WTC11 (cell line): ENCODE measurements at regions not wholly inside any gene's neighbourhood (a gene's known extent, or its start where the extent isn't known, plus 50 kb on each side); places are given as distances from the start of the nearest gene placed in this dataset.

Experiments used
- ATAC-seq: fragments of 200-7000 bp; cut with Tn5 transposase; 2 replicates; pipeline ENCODE4 v1.10.0; 2021; ENCODE audit warnings: mild to moderate bottlenecking, moderate library complexity
- CTCF ChIA-PET: fragments of 300-600 bp; sonication (Branson Sonifier 250); formaldehyde crosslinking; loops from one replicate; lab custom pipeline; 2021; ENCODE audit warnings: antibody characterized with exemption; lab: Charles Lee
- POLR2A ChIA-PET: fragments of 350-600 bp; sonication (Branson Sonifier 250); formaldehyde crosslinking; loops from one replicate; lab custom pipeline; 2021; ENCODE audit warnings: antibody characterized with exemption; lab: Charles Lee
- DNase-seq: peaks from one replicate; pipeline ENCODE4 v3.0.0; 2021; ENCODE audit warnings: low spot score
- H3K27ac Mint-ChIP-seq: 2 replicates; pipeline ENCODE4 v1.8.0; 2021; ENCODE audit warnings: mixed read lengths
- H3K27me3 Mint-ChIP-seq: 2 replicates; pipeline ENCODE4 v1.8.0; 2021; ENCODE audit warnings: low read depth, mild to moderate bottlenecking, moderate library complexity, mixed read lengths
- H3K36me3 Mint-ChIP-seq: 2 replicates; pipeline ENCODE4 v1.8.0; 2021; ENCODE audit warnings: mixed read lengths
- H3K4me1 Mint-ChIP-seq: 2 replicates; pipeline ENCODE4 v1.8.0; 2022; ENCODE audit warnings: mixed read lengths
- H3K4me3 Mint-ChIP-seq: 2 replicates; pipeline ENCODE4 v1.8.0; 2021; ENCODE audit warnings: mild to moderate bottlenecking, moderate library complexity, mixed read lengths
- H3K9me3 Mint-ChIP-seq: 2 replicates; pipeline ENCODE4 v1.8.0; 2021; ENCODE audit warnings: mixed read lengths
- AFF4 ChIP-seq: sonication (generic); formaldehyde crosslinking; IDR thresholded peaks from 2 replicates; pipeline ENCODE4 v1.8.1; 2023; ENCODE audit warnings: mild to moderate bottlenecking, missing genetic modification reagents, borderline replicate concordance
- ATF1 ChIP-seq: sonication (generic); formaldehyde crosslinking; IDR thresholded peaks from 2 replicates; pipeline ENCODE4 v1.8.1; 2023; ENCODE audit warnings: mild to moderate bottlenecking, moderate library complexity, missing genetic modification reagents
- CDX4 ChIP-seq: fragments of 250-450 bp; sonication (Bioruptor Pico); IDR thresholded peaks from 2 replicates; pipeline ENCODE4 v1.9.0; 2021; ENCODE audit warnings: moderate library complexity, mild to moderate bottlenecking, inconsistent platforms, borderline replicate concordance
- E2F1 ChIP-seq: sonication (generic); formaldehyde crosslinking; IDR thresholded peaks from 2 replicates; pipeline ENCODE4 v1.8.0; 2022; ENCODE audit warnings: mild to moderate bottlenecking, missing genetic modification reagents
- ELF4 ChIP-seq: sonication (generic); formaldehyde crosslinking; IDR thresholded peaks from 2 replicates; pipeline ENCODE4 v1.8.1; 2022; ENCODE audit warnings: low read depth, mild to moderate bottlenecking, moderate library complexity, missing genetic modification reagents
- ERG ChIP-seq: fragments of 250-450 bp; sonication (Bioruptor Pico); IDR thresholded peaks from 2 replicates; pipeline ENCODE4 v1.8.0; 2021; ENCODE audit warnings: mild to moderate bottlenecking
- ETV6 ChIP-seq: sonication (generic); formaldehyde crosslinking; IDR thresholded peaks from 2 replicates; pipeline ENCODE4 v1.8.1; 2022; ENCODE audit warnings: mild to moderate bottlenecking, missing genetic modification reagents
- FOXP1 ChIP-seq: sonication (generic); formaldehyde crosslinking; IDR thresholded peaks from 2 replicates; pipeline ENCODE4 v1.8.0; 2022; ENCODE audit warnings: missing genetic modification reagents, mild to moderate bottlenecking, moderate library complexity, borderline replicate concordance
- GTF2I ChIP-seq: fragments of 250-450 bp; sonication (Bioruptor Pico); conservative IDR thresholded peaks from 2 replicates; pipeline ENCODE4 v1.4.0; 2021; ENCODE audit warnings: mild to moderate bottlenecking
- IRF1 ChIP-seq: sonication (generic); formaldehyde crosslinking; IDR thresholded peaks from 2 replicates; pipeline ENCODE4 v1.8.0; 2023; ENCODE audit warnings: missing genetic modification reagents
- JAZF1 ChIP-seq: fragments of 250-450 bp; sonication (Bioruptor Pico); IDR thresholded peaks from 2 replicates; pipeline ENCODE4 v1.9.0; 2021; ENCODE audit warnings: moderate library complexity, mild to moderate bottlenecking, inconsistent platforms
- JUN ChIP-seq: sonication (generic); formaldehyde crosslinking; IDR thresholded peaks from 2 replicates; pipeline ENCODE4 v1.8.0; 2023; ENCODE audit warnings: mild to moderate bottlenecking, missing genetic modification reagents
- NR2C2 ChIP-seq: sonication (generic); formaldehyde crosslinking; IDR thresholded peaks from 2 replicates; pipeline ENCODE4 v1.8.0; 2022; ENCODE audit warnings: mild to moderate bottlenecking, missing genetic modification reagents
- OVOL2 ChIP-seq: fragments of 250-450 bp; sonication (Bioruptor Pico); IDR thresholded peaks from 2 replicates; pipeline ENCODE4 v1.9.0; 2021; ENCODE audit warnings: mild to moderate bottlenecking, borderline replicate concordance
- ZBTB21 ChIP-seq: sonication (generic); formaldehyde crosslinking; IDR thresholded peaks from 2 replicates; pipeline ENCODE4 v1.8.1; 2023; ENCODE audit warnings: mild to moderate bottlenecking, missing genetic modification reagents, borderline replicate concordance
- ZBTB43 ChIP-seq: sonication (generic); formaldehyde crosslinking; IDR thresholded peaks from 2 replicates; pipeline ENCODE4 v1.8.1; 2023; ENCODE audit warnings: mild to moderate bottlenecking, missing genetic modification reagents
- ZNF263 ChIP-seq: sonication (generic); formaldehyde crosslinking; IDR thresholded peaks from 2 replicates; pipeline ENCODE4 v1.8.1; 2022; ENCODE audit warnings: low read depth, mild to moderate bottlenecking, moderate library complexity, missing genetic modification reagents
- ZNF416 ChIP-seq: fragments of 250-450 bp; sonication (Bioruptor Pico); IDR thresholded peaks from 2 replicates; pipeline ENCODE4 v1.9.0; 2021; ENCODE audit warnings: mild to moderate bottlenecking, inconsistent platforms
- ZNF512 ChIP-seq: sonication (generic); formaldehyde crosslinking; IDR thresholded peaks from 2 replicates; pipeline ENCODE4 v1.8.1; 2022; ENCODE audit warnings: missing genetic modification reagents, borderline replicate concordance
- ZSCAN18 ChIP-seq: fragments of 250-450 bp; sonication (Bioruptor Pico); IDR thresholded peaks from 2 replicates; pipeline ENCODE4 v2.1.2; 2022; ENCODE audit warnings: mild to moderate bottlenecking, moderate library complexity
- TF ChIP-seq, protein P1 (sequence below): sonication (generic); formaldehyde crosslinking; IDR thresholded peaks from 2 replicates; pipeline ENCODE4 v1.8.1; 2023; ENCODE audit warnings: mild to moderate bottlenecking, missing genetic modification reagents, moderate library complexity
- TF ChIP-seq, protein P2 (sequence below): sonication (generic); formaldehyde crosslinking; IDR thresholded peaks from 2 replicates; pipeline ENCODE4 v1.8.1; 2023; ENCODE audit warnings: mild to moderate bottlenecking, missing genetic modification reagents, moderate library complexity

- TF ChIP-seq, protein P1, sequence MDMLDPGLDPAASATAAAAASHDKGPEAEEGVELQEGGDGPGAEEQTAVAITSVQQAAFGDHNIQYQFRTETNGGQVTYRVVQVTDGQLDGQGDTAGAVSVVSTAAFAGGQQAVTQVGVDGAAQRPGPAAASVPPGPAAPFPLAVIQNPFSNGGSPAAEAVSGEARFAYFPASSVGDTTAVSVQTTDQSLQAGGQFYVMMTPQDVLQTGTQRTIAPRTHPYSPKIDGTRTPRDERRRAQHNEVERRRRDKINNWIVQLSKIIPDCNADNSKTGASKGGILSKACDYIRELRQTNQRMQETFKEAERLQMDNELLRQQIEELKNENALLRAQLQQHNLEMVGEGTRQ (CRISPR knock-in tag): no peak
- TF ChIP-seq CDX4 (no peak), ZBTB21 (no peak), E2F1 (CRISPR knock-in tag) (no peak), JUN (CRISPR knock-in tag) (no peak), AFF4 (CRISPR knock-in tag) (no peak), NR2C2 (CRISPR knock-in tag) (no peak), ZBTB43 (CRISPR knock-in tag) (no peak), ELF4 (no peak), ZNF512 (CRISPR knock-in tag) (no peak), ZNF416 (CRISPR knock-in tag) (no peak), OVOL2 (CRISPR knock-in tag) (no peak), ETV6 (CRISPR knock-in tag) (no peak), FOXP1 (no peak), JAZF1 (no peak)
- TF ChIP-seq, protein P2, sequence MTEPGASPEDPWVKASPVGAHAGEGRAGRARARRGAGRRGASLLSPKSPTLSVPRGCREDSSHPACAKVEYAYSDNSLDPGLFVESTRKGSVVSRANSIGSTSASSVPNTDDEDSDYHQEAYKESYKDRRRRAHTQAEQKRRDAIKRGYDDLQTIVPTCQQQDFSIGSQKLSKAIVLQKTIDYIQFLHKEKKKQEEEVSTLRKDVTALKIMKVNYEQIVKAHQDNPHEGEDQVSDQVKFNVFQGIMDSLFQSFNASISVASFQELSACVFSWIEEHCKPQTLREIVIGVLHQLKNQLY (CRISPR knock-in tag): no peak
- TF ChIP-seq, all 79 proteins: peak for 0
- Mint-ChIP-seq H3K4me1 (peaks cover 11% of the 10 kb centered on the region; the same call in 1 of the 2 replicates), H3K4me3 (no peak overlapping the region), H3K27ac (no peak overlapping the region), H3K36me3 (peaks cover 20% of the 10 kb centered on the region), H3K27me3 (no peaks in the 10 kb centered on the region), H3K9me3 (peaks cover 24% of the 10 kb centered on the region)
- ChIA-PET POLR2A (no interaction called here), CTCF (no interaction called here)
- no peak for DNase-seq
- no peak for ATAC-seq
Measured at GRCh38 chrX:126342859-126343258, 176.8 kb upstream of the DCAF12L2 start.

GRCh38 chrX:126339928-126340327, 173.8 kb upstream of the DCAF12L2 start:
- no peak overlapping the region for H3K27ac Mint-ChIP-seq
- POLR2A ChIA-PET: interaction anchor here (0.6 kb wide), 1 partner anchor 21 kb away, joined by 5 read pairs; no protein-coding TSS in a partner anchor
- H3K9me3 Mint-ChIP-seq: peaks cover 14% of the 10 kb centered on the region
- no peak for ATAC-seq
- H3K36me3 Mint-ChIP-seq: peaks cover 13% of the 10 kb centered on the region
- H3K4me3 Mint-ChIP-seq: no peak overlapping the region
- H3K4me1 Mint-ChIP-seq: peaks cover 11% of the 10 kb centered on the region; the same call in 1 of the 2 replicates
- CTCF ChIA-PET: no interaction called here
- no peaks in the 10 kb centered on the region for H3K27me3 Mint-ChIP-seq
- DNase-seq: no peak
- no peak for TF ChIP-seq ATF1 (CRISPR knock-in tag)
- no peak for TF ChIP-seq IRF1 (CRISPR knock-in tag)
- TF ChIP-seq ERG (CRISPR knock-in tag): no peak
- no peak for TF ChIP-seq GTF2I (CRISPR knock-in tag)
- no peak for TF ChIP-seq ZSCAN18
- no peak for TF ChIP-seq ZBTB21
- no peak for TF ChIP-seq JAZF1
- no peak for TF ChIP-seq ZNF263 (CRISPR knock-in tag)
